NCI-H748 (cell line): ENCODE measurements at regions not wholly inside any gene's neighbourhood (a gene's known extent, or its start where the extent isn't known, plus 50 kb on each side); places are given as distances from the start of the nearest gene placed in this dataset.
A peak's percentile ranks its signal among the peaks of the same experiment; 100 is the strongest.

ENCODE experiments used
- DNase-seq: peaks from one replicate; lab custom pipeline; 2025; ENCODE audit not compliant: unreplicated experiment; lab: John Stamatoyannopoulos, UW

DNA sequence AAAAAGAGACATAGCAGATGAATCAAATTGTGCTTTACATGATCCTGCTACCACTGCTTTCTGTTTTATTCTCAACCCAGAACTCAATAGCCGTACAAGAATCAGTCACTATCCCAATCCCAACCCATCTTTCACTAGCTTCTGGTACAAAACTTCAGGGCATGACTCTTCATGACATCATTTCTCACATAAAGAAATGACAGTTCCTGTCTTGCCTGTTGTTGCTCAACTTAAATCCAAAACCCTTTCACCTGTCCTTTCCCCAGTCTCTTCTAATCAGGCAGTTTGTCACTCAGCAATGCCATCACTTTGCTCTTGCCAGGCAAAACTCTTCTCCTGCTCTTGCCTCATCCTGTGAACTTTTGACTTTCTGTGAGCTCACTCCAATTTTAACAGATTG, 962.8 kb downstream of the GALC start:
- no peak for DNase-seq

DNA sequence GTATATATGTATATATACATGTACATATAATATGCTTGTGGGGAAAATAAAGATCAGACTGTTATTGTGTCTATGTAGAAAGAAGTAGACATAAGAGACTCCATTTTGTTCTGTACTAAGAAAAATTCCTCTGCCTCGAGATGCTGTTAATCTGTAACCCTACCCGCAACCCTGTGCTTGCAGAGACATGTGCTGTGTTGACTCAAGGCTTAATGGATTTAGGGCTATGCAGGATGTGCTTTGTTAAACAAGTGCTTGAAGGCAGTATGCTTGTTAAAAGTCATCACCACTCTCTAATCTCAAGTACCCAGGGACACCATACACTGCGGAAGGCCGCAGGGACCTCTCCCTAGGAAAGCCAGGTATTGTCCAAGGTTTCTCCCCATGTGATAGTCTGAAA, 972.9 kb downstream of the GALC start:
- DNase-seq, result peak; percentile 81

- DNase-seq, result no peak
These were observed 974.7 kb downstream of the GALC start for GRCh38 chr14:87018294-87018693.

- no peak for DNase-seq
These were observed 975.6 kb downstream of the GALC start for GRCh38 chr14:87017335-87017734.

DNA sequence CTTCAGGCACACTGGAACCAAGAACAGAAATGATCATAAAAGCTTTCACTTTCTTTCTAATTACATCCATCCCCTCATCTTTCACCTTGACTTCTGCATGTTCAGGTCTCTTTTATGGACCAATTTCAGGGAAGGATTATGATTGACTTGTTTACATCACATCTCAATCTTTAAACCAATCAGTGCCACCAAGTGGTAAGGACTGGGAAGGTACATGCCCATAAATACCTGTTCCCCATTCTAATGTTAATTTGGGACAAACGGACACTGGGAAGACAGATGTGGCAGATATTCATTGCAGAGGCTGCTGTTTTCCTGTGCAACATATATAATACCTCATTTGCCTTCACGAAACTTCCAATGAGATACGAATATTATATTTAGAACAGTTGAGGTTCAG, 978.1 kb downstream of the GALC start:
- DNase-seq, result peak; percentile 48

DNA sequence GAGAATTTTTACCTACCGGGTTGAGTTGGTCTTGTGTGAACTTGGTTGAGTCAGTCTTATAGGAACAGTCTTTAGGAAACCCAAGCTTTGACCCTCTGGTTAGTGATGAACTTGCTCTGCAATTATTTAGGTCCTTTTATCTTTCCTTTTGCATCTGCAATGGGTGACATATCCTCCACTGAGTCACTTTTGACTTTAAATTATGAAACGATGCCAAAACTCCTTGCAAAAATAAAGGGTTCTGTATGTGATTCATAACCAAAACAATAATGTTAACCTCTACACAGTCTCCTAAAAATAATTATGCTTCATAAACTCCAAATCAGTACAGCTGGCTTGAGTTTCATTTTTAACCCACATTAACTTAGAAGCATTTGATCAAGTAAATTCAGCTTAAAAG, 979.4 kb downstream of the GALC start:
- DNase-seq, result no peak

DNA sequence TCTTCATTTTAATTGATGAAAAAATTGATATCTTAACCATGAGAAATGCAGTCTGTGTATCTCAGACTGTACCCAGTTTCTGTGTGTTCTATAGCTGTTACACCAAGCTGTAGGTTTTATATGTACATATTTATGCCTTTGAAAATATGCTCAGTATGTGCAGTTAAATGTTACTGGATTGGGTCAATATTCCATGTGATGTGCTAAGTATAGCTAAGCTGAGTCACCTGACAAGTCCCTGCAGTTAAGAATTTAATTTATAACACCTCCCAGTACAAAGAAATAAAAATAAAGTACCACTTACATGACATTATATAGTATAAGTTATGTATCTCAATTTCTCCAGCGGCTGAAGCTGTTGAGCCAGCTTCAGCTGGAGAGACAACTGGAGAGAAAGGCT, 984.0 kb downstream of the GALC start:
- DNase-seq, result no peak

DNA sequence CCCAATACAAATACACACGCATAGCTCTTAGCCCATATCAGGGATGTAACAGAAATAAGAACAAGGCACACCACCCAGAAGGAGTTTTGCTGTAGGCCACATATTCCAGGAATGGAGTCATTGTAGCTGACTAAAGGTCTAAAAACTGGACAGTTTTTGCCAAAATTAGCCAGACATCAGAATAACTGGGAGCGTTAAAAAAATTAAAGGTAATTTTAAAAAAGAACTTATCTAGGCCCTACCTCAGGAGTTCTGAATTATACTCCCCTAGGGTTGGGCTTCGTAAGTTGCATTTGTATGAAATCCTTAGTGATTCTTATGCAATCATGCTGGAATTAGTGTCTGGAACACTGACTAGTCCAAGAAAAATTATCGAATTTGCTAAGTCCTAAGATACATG, 987.7 kb downstream of the GALC start:
- no peak for DNase-seq

DNA sequence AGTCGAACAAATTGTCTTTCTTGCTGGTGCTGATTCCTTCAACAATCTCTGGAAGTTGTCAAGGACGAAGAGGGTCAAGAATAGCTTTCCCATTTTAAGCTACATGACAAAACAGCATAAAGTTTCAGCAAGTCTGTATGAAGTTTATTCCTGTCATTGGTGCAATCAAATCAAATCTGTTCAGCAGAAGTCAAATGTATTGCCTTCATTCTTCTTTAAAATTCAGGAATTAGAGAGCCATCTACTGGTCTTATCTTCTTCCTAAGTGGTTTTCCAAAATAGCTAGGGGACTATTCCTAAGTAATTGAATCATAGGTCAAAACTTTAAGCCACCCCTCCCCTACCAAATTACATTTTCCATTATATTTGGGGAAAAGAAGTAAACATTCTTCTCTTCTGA, 990.2 kb downstream of the GALC start:
- no peak for DNase-seq

DNA sequence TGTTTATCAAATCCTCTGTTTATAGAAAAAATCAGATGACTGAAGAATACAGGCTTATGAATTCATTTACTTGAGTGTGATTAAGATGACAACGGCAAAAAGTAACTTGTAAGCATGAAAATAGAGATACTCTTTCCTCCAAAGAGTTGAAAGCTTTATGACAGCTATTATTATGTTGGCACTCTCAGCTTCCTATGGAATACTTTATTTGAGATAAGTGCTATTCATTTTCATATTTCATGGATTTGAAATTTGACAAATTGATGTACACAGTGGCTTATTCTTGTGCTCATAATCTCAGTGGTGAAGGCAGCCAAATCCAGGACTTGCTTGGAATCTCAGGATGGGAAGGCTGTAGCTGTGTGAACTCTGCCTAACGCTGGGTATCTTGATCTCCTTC, 991.6 kb downstream of the GALC start:
- DNase-seq, result no peak

- no peak for DNase-seq
These were observed 992.9 kb downstream of the GALC start for GRCh38 chr14:87000081-87000480.

- no peak for DNase-seq
These were observed 993.9 kb downstream of the GALC start for GRCh38 chr14:86999036-86999435.

DNA sequence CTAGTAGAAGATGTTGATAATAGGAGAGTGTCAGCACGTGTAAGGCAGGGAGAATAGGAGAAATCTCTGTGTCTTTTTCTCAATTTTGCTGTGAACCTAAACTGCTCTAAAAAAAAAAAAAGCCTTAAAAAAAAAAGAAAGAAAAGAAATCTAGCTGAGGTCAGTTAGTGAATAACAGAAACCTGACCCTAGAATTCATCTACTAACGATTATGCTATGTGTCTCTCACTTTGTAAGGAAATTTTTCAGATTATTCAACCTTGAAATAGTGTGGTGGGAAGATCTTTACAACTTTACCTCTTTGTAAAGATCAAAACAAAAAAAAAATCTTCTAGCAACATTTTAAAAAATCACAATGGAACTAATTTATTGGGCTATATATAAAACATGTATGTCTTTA, 995.7 kb downstream of the GALC start:
- no peak for DNase-seq

DNA sequence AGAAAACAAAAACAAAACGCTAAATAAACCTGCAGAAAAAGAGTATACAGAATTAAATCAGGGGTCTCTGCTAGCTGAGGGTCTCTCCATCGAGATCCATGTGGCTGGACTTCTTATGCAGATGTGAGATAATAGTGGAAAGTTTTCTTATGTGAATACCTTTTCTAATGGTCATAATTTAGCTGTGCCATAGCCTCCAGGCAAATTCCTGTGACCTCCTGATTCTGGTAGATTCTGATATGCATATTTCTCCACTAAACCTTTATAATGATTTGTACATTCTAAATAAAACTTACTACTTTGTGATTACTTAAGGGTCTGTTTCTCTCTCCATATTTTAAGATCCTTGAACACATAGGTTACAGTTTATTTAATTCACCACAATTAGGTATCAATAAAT, 1002.6 kb downstream of the GALC start:
- no peak for DNase-seq

GRCh38 chr14:86989285-86989684, 1003.7 kb downstream of the GALC start:
- DNase-seq, result peak; percentile 57

DNA sequence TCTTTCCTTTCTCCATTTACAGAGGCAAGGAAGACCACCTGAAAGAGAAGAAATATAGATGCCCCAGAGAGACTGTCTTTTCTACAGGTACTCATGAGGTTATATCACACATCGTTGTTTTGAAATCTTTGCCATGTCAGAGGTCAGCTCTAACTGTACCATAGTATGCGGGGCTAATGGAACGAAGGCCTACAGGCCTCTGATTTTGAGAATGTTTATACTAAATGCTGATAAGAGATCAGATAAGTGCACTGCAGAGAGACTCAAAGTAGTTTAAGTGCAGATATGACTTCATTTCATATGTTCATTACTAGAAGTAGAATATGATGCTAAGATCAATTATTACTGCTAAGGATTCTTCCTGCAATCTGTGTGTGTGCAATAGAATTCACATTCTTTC, 1005.0 kb downstream of the GALC start:
- no peak for DNase-seq

- DNase-seq, result no peak
These were observed 1019.8 kb downstream of the GALC start for GRCh38 chr14:86973177-86973576.

- DNase-seq, result no peak
These were observed 1021.7 kb downstream of the GALC start for GRCh38 chr14:86971292-86971691.

DNA sequence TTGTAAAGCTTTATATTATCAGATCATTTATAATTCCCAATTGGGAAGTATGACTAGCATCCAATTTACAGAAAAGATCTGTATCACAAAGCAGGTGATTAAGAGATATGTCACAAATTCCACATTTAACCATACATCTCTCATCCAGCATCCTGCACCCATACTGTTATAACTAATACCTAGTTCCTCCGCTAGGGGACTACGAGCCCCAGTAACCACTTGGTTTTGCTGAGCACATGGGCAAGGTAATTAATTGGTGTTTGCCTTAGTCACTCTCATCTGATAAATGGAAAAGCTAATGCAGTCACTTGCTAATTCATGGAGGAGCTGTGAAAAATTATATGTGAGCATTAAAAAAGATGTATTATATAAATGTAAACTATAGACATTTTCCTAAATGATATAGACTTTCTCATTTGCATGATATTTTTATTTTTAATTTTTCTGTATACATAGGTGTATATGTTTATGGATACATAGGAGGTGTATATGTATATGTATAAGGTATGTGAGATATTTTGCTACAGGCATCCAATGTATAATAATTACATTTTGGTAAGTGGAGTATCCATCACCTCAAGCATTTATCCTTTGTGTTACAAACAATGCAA, 1031.8 kb downstream of the GALC start:
- peak; percentile 71 for DNase-seq

- DNase-seq, result no peak
These were observed 1037.1 kb downstream of the GALC start for GRCh38 chr14:86955771-86956354.

- DNase-seq, result no peak
These were observed 1038.4 kb downstream of the GALC start for GRCh38 chr14:86954623-86955022.

DNA sequence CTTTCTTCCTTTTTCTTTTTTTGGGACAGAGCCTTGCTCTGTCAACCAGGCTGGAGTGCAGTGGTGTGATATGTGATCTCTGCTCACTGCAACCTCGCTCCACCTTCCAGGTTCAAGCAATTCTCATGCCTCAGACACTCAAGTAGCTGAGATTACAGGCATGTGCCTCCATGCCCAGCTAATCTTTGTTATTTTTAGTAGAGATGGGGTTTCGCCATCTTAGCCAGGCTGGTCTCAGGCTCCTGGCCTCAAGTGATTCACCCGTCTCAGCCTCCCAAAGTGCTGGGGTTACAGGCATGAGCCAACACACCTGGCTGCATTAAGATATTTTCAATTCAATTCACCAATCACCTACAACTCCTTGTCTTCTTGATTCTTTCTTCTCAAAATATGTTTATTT, 1046.5 kb downstream of the GALC start:
- no peak for DNase-seq

GRCh38 chr14:86944434-86944833, 1048.5 kb downstream of the GALC start:
- no peak for DNase-seq
